GM21723 (cell line): ENCODE measurements at regions not wholly inside any gene's neighbourhood (a gene's known extent, or its start where the extent isn't known, plus 50 kb on each side); places are given as distances from the start of the nearest gene placed in this dataset.
"Not testable (repeated sequence)": the region's sequence is repeated elsewhere in the genome, so short reads cannot be mapped to it uniquely, and the experiment has no call there.

ENCODE experiments used
- ATAC-seq: cut with Tn5 transposase; IDR thresholded peaks from one replicate; pipeline ENCODE4 v1.9.1; 2021; ENCODE audit warnings: mild to moderate bottlenecking, moderate library complexity; ENCODE audit not compliant: unreplicated experiment

DNA sequence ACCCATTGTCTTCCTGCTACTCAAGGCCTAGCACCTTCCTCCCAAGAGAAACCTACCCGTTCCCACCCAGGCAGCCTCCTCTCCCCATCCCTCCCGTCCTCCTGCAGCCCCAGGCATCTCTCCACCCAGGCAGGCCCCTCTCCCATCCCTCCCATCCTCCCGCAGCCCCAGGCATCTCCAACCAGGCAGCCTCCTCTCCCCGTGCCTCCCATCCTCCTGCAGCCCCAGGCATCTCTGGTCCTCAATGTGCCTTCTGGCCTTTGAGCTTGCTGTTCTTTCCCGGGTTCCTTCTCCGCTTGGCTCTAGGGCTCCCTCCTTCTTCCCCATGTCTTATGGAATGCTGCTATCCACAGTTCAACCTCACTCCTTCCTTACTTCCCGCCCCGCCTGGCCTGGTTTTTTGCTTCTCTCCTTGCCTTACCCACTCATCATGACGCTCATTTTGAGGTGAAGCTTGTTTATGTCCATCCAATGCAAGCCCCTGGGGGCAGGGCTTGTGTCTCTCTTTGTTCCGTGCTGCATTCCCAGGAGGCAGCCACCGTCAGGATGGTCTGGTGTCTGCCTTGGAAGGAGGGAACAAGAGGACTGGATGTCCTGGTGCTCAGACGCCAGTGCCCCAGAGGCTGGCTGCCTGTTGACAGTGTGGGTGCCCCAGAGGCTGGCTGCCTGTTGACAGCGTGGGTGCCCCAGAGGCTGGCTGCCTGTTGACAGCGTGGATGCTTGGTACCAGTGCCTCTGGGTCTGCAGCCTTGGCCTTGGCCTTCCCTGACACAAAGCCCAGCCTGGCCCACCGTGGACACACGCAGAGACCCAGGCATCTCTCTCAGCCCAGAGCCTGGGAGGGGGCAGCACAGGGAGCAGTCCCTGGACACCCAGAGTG, 815.7 kb downstream of the BRD1 start:
- no peak for ATAC-seq

GRCh38 chr22:49011379-49011768, 816.3 kb downstream of the BRD1 start:
- ATAC-seq = no peak

DNA sequence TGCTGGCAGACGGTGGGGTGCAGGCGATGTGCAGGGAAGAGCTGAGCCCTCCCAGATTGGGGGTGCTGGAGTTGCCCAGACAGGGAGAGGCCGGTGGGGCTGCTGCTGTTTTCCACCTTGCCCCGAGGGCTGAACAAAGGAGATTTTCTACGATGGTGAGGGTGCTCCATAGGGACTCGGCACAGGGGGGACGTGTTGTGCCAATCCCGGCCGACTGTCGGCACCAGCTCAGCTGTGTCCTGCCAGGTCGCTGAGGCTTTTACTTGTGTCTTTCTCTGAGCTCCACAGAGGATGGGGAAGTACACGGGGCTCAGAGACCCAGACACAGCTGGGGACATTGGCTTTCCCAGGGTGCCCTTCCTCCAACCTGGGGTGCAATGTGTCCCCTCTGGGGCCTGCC, 816.8 kb downstream of the BRD1 start:
- no peak for ATAC-seq

GRCh38 chr22:49010070-49010863, 817.4 kb downstream of the BRD1 start:
- no peak for ATAC-seq

DNA sequence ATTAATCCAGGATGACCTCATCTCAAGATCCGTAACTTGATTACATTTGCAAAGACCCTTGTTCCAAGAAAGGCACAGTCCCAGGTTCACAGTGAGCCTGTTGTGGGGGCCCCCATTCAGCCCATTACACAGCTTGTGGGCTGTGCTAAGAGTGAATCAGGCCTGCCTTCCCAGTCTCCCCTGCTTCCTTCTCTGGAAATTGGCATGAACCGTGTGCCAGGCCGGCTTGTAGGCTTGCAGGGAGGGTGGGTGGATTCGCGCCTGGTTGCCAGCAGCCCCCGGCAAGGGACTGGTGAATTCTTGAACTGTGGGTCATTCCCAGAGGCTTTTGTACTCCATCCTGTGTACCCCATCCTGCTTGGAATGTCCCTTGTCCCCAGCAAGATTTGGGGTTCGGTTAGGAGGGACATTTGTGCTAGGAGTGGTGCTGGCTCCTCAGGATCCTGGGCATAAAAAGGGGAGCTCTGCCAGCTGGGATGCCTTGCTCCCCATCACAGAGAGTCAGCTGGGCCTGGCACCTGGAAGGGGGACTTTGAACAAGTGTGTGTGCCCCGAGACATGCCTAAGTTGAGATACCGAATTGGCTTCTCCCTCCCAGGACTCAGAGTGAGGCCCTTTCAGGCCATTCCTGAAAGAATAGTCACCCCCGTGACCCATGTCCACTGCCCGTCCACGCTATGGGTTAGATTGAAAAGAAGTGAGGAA, 818.2 kb downstream of the BRD1 start:
- no peak for ATAC-seq

- ATAC-seq = no peak
These were observed 818.9 kb downstream of the BRD1 start for GRCh38 chr22:49008682-49009235.

GRCh38 chr22:49007013-49007653, 820.5 kb downstream of the BRD1 start:
- ATAC-seq = no peak

DNA sequence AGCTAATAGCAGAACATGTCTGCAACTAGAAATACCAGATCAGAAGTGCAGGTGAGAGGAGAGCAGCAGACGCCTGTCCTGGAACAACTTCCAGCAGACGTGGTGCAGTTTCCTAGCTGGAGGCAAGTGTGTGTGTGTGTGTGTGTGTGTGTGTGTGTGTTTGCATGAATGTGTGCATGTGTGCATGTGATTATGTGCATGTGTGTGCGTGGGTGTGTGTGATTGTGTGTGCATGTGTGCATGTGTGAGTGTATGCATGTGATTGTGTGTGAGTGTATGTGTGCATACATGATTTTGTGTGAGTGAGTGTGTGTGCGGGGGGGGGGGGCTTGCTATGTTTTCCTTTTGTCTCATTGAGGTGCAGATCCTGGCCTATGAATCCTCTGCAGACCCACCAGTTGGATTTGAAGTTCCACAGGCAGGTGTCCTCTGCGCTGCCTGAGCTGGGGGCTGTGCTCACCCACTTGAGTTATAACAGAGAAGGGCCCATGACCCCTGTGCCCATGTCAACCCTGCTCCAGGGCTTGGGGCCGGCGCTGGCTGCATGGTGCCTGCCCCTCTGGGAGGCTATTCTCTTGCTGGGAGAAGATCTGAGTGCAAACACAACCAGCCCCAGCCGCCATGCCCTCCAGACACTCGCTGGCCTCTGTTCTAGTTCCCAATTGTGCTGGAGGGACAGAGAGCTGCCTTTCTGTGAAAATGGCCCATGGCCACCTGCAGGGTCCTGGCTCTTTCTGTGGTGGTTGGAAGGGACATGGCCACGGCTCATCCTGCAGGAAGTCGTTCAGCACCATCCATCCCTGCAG, 821.3 kb downstream of the BRD1 start:
- ATAC-seq = no peak

DNA sequence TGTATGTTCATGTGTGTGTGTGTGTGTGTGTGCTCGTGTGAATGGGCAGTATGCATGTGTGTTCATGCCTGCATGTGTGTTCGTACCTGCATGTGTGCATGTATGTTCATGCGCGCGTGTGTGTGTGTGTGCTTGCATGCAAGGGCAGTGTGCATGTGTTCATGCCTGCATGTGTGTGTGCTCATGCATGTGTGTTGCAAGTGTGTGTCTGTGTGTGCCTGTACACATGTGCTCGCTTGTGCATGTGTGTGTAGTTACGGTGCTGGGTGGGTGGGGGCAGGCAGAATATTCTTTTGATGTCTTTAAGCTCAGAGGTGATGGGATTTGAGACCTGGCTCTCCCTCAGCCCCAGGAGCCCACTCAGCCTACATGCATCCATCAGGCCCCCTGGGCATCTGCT, 822.1 kb downstream of the BRD1 start:
- no peak for ATAC-seq

- ATAC-seq = no peak
These were observed 822.9 kb downstream of the BRD1 start for GRCh38 chr22:49004484-49005399.

GRCh38 chr22:48997605-48998004, 830.1 kb downstream of the BRD1 start:
- not testable (repeated sequence) for ATAC-seq

GRCh38 chr22:48993655-48994054, 834.0 kb downstream of the BRD1 start:
- no peak for ATAC-seq

GRCh38 chr22:48984639-48985038, 843.0 kb downstream of the BRD1 start:
- no peak for ATAC-seq

DNA sequence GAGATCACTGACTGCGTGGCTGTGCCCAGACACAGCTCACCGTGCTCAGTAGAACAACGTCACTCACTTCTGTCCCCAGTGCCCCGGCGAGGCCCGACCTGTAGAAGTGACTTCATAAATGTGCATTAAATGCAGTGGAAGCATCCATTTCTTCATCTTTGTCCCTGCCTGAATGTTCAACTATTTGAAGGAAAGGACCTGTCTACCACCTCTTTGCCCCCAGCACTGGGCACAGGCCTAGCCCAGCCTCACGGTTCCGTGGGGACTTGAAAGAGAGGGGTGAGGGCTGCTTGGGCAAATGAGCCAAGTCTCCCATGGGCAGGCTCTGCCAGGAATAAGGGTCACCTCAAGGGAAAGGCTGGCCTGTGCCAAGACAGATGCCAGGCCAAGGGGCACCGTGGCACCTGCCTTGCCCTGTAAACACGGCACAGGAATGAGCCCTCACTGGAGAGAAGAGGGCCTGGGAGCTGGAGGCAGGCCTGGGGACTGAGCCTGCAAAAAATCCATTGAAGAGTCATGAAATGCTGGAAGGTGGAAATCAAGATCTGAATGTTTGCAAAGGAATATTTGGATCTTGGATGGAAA, 845.3 kb downstream of the BRD1 start:
- no peak for ATAC-seq

DNA sequence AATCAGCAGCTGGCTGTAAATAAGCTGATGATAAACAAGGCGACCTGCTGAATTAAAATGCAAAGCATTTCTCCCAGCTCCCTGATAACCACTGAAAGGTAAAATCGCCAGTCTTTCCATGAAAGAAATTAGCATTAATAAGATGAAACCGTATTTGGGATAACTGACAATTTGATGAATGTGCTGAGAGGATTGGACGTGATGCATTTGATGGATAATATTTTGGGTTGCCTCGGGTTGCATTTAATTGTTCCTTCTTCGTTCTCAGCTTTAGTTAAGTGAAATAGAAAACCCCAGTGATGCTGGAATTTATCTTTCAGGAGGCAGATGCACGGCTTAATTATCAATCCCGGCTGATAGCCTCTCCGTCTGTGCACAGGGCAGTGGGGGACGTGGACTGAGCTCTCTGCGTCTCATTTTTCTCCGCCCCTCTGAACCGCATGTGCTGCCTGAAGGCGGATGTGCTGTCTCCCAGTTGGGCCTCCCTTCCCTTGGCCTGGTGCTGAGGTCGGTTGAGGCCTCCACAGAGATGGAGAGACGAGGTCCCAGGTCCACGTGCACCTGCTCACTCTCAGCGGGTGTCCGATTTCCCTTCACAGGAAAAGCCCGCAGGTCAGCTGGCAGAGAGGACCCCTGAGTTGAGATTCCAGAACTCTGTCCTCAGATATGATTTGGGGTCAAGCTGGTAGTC, 846.2 kb downstream of the BRD1 start:
- ATAC-seq = no peak

- ATAC-seq = no peak
These were observed 846.8 kb downstream of the BRD1 start for GRCh38 chr22:48980918-48981317.

DNA sequence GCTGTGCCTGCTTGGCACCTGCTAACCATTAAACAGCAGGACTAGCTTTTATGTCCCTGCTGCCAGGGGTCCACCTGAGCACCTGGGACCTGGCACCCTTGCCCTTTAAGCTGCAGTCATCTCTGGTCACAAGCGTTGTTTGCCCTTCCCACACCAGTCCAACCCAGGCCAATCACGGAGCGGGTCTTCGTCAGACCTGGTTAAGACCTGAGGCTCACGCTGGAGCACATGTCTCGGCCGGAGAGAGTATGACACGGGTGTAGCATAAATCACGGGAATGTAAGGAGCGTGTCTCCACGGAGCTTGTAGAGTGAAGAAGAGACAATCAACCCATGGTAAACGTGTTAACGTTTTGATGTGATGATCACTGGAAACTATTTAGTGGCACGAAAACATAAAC, 847.3 kb downstream of the BRD1 start:
- no peak for ATAC-seq

DNA sequence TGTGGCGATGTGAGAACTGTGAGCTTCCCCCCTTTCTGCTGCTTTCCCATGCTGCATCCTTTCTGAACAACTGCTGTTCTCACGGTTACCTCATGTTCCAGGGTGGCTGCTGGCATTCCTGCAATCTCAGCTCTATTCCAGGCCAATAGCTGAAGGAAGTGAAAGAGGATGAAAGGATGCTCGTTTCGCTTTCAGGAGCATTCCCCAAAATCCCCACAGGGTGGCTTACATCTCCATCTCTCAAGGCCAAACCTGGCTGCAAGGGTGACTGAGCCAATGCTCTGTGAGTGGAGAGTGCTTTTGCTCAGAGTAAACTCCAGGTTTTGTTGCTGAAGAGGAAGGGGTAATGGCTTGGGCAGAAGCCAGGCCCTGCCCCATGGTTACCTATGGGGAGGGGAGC, 848.2 kb downstream of the BRD1 start:
- ATAC-seq = no peak
